Naive thymus-derived CD4-positive, alpha-beta T cell (primary cell): ENCODE measurements at regions not wholly inside any gene's neighbourhood (a gene's known extent, or its start where the extent isn't known, plus 50 kb on each side); places are given as distances from the start of the nearest gene placed in this dataset.

ENCODE experiments used
- ATAC-seq: fragments of 150-1000 bp; cut with Tn5 transposase; 2 replicates; pipeline ENCODE4 v1.10.0; 2021; ENCODE audit warnings: mild to moderate bottlenecking, moderate library complexity
- CTCF ChIA-PET: fragments of 350-600 bp; sonication (Branson Sonifier 250); formaldehyde crosslinking; loops from one replicate; lab custom pipeline; 2021; ENCODE audit warnings: antibody characterized with exemption; lab: Charles Lee
- POLR2A ChIA-PET: fragments of 350-600 bp; sonication (Branson Sonifier 250); formaldehyde crosslinking; loops from one replicate; lab custom pipeline; 2021; ENCODE audit warnings: antibody characterized with exemption, inconsistent platforms; lab: Charles Lee
- DNase-seq, 9 donors: peaks; one replicate each; pipeline versions ENCODE4 v3.0.0 to v3.0.0-alpha.2; 2020 to 2022; ENCODE audit warnings: mixed read lengths in 1 of 9
- H3K27ac ChIP-seq: one replicate; pipeline ENCODE4 v1.7.0; 2013; ENCODE audit warnings: mild to moderate bottlenecking, low read depth, low read length, moderate library complexity
- H3K27me3 ChIP-seq, 2 donors: one replicate each; pipeline ENCODE4 v1.7.0; 2013; ENCODE audit warnings: low read length in 2 of 2, mild to moderate bottlenecking in 2 of 2, moderate library complexity in 2 of 2; ENCODE audit not compliant: control insufficient read depth in 2 of 2, insufficient read depth in 2 of 2
- H3K36me3 ChIP-seq, 3 experiments: 1 replicate in 2 of 3; 2 replicates in 1 of 3; pipeline ENCODE4 v1.7.0; 2013; ENCODE audit warnings: low read length in 3 of 3, mild to moderate bottlenecking in 3 of 3, moderate library complexity in 1 of 3; ENCODE audit not compliant: insufficient read depth in 3 of 3, control insufficient read depth in 2 of 3
- H3K4me1 ChIP-seq, 2 donors: one replicate each; pipeline ENCODE4 v1.7.0; 2013; ENCODE audit warnings: low read length in 2 of 2, mild to moderate bottlenecking in 2 of 2, moderate library complexity in 1 of 2; ENCODE audit not compliant: control insufficient read depth in 2 of 2, insufficient read depth in 2 of 2
- H3K4me3 ChIP-seq: 2 replicates; pipeline ENCODE4 v1.7.0; 2013; ENCODE audit warnings: mild to moderate bottlenecking, low read length
- H3K9me3 ChIP-seq, 3 experiments: 1 replicate in 2 of 3; 2 replicates in 1 of 3; pipeline ENCODE4 v1.7.0; 2013; ENCODE audit warnings: low read length in 3 of 3; ENCODE audit not compliant: control insufficient read depth in 2 of 3
- H3K27ac Mint-ChIP-seq, 9 donors: one replicate each; pipeline ENCODE4 v1.8.0; 2020 to 2022; ENCODE audit warnings: mixed read lengths in 9 of 9, mild to moderate bottlenecking in 8 of 9, moderate library complexity in 5 of 9, inconsistent platforms in 2 of 9
- H3K27me3 Mint-ChIP-seq, 5 donors: one replicate each; pipeline ENCODE4 v1.8.0; 2021 to 2022; ENCODE audit warnings: mixed read lengths in 5 of 5, mild to moderate bottlenecking in 1 of 5
- H3K36me3 Mint-ChIP-seq, 5 donors: one replicate each; pipeline ENCODE4 v1.8.0; 2020 to 2022; ENCODE audit warnings: mixed read lengths in 5 of 5, mild to moderate bottlenecking in 3 of 5, inconsistent platforms in 1 of 5
- H3K4me1 Mint-ChIP-seq, 7 donors: one replicate each; pipeline ENCODE4 v1.8.0; 2020 to 2022; ENCODE audit warnings: mixed read lengths in 7 of 7, mild to moderate bottlenecking in 3 of 7, inconsistent platforms in 1 of 7
- H3K4me3 Mint-ChIP-seq, 10 donors: one replicate each; pipeline ENCODE4 v1.8.0; 2020 to 2022; ENCODE audit warnings: mild to moderate bottlenecking in 10 of 10, mixed read lengths in 10 of 10, moderate library complexity in 6 of 10, inconsistent platforms in 2 of 10
- H3K9me3 Mint-ChIP-seq, 11 donors: one replicate each; pipeline ENCODE4 v1.8.0; 2020 to 2022; ENCODE audit warnings: mixed read lengths in 11 of 11, mild to moderate bottlenecking in 4 of 11, inconsistent platforms in 1 of 11, moderate library complexity in 1 of 11
- intact Hi-C, 2 donors: fragments of 100-400 bp; cut with micrococcal nuclease; formaldehyde crosslinking; loops; one replicate each; pipeline ENCODE4 v1.15.1; 2023

GRCh38 chr12:68505970-68506369 is 104.7 kb upstream of the RAP1B start:
- Mint-ChIP-seq H3K4me1 (peaks cover 0 to 9% (median 0%) of the 10 kb centered on the region in 7 donors), H3K4me3 (no peak overlapping the region), H3K36me3 (peaks cover 0 to 3% (median 0%) of the 10 kb centered on the region in 5 donors), H3K9me3 (peaks cover 0 to 7% (median 0%) of the 10 kb centered on the region in 11 donors), H3K27me3 (no peaks in the 10 kb centered on the region), H3K27ac (no peak overlapping the region)
- CTCF ChIA-PET = no interaction called here
- ATAC-seq (no peak), DNase-seq (no peak)
- Histone ChIP-seq H3K36me3 (no peaks in the 10 kb centered on the region), H3K4me1 (no peaks in the 10 kb centered on the region), H3K27ac (no peak overlapping the region), H3K4me3 (no peak overlapping the region), H3K9me3 (no peaks in the 10 kb centered on the region), H3K27me3 (no peaks in the 10 kb centered on the region)
- POLR2A ChIA-PET = no interaction called here
- intact Hi-C loops = no loop called here

- Histone ChIP-seq H3K36me3 (no peaks in the 10 kb centered on the region), H3K27ac (no peak overlapping the region), H3K4me1 (no peaks in the 10 kb centered on the region), H3K9me3 (no peaks in the 10 kb centered on the region), H3K27me3 (no peaks in the 10 kb centered on the region), H3K4me3 (no peak overlapping the region)
- peaks cover 0 to 3% (median 0%) of the 10 kb centered on the region in 5 donors for H3K36me3 Mint-ChIP-seq
- no peak overlapping the region for H3K27ac Mint-ChIP-seq
- H3K27me3 Mint-ChIP-seq = no peaks in the 10 kb centered on the region
- ChIA-PET CTCF (no interaction called here), POLR2A (no interaction called here)
- intact Hi-C loops = no loop called here
- peaks cover 0 to 9% (median 0%) of the 10 kb centered on the region in 7 donors for H3K4me1 Mint-ChIP-seq
- no peak overlapping the region for H3K4me3 Mint-ChIP-seq
- H3K9me3 Mint-ChIP-seq = peaks cover 0 to 7% (median 0%) of the 10 kb centered on the region in 11 donors
- ATAC-seq (no peak), DNase-seq (no peak)
Observed at GRCh38 chr12:68506619-68507018, 104.1 kb upstream of the RAP1B start.

GRCh38 chr12:68507657-68508056 is 103.0 kb upstream of the RAP1B start:
- Histone ChIP-seq H3K27me3 (no peaks in the 10 kb centered on the region), H3K27ac (no peak overlapping the region), H3K9me3 (no peaks in the 10 kb centered on the region), H3K36me3 (no peaks in the 10 kb centered on the region), H3K4me1 (no peaks in the 10 kb centered on the region), H3K4me3 (no peak overlapping the region)
- Mint-ChIP-seq H3K36me3 (peaks cover 0 to 3% (median 0%) of the 10 kb centered on the region in 5 donors), H3K9me3 (peaks cover 0 to 9% (median 0%) of the 10 kb centered on the region in 11 donors), H3K4me1 (peaks cover 0 to 9% (median 0%) of the 10 kb centered on the region in 7 donors), H3K27ac (no peak overlapping the region), H3K4me3 (no peak overlapping the region), H3K27me3 (no peaks in the 10 kb centered on the region)
- DNase-seq (no peak), ATAC-seq (no peak)
- intact Hi-C loops = no loop called here
- CTCF ChIA-PET = interaction anchor here (0.7 kb wide), 1 partner anchor 458 kb away, joined by 3 read pairs; no protein-coding TSS in a partner anchor
- POLR2A ChIA-PET = no interaction called here

- H3K27ac ChIP-seq = no peak overlapping the region
- ATAC-seq (no peak), DNase-seq (no peak)
- ChIA-PET POLR2A (interaction anchor here (0.5 kb wide), 1 partner anchor 46 kb away, joined by 3 read pairs; no protein-coding TSS in a partner anchor), CTCF (no interaction called here)
- Mint-ChIP-seq H3K4me3 (no peak overlapping the region), H3K27ac (no peak overlapping the region), H3K9me3 (peaks cover 0 to 11% (median 0%) of the 10 kb centered on the region in 11 donors), H3K4me1 (peaks cover 0 to 9% (median 0%) of the 10 kb centered on the region in 7 donors), H3K36me3 (peaks cover 0 to 3% (median 0%) of the 10 kb centered on the region in 5 donors), H3K27me3 (no peaks in the 10 kb centered on the region)
- no peaks in the 10 kb centered on the region for H3K27me3 ChIP-seq
- H3K4me3 ChIP-seq = no peak overlapping the region
- no peaks in the 10 kb centered on the region for H3K4me1 ChIP-seq
- no peaks in the 10 kb centered on the region for H3K9me3 ChIP-seq
- H3K36me3 ChIP-seq = no peaks in the 10 kb centered on the region
- intact Hi-C loops = no loop called here
Observed at GRCh38 chr12:68508576-68508975, 102.1 kb upstream of the RAP1B start.

- Histone ChIP-seq H3K27ac (no peak overlapping the region), H3K4me1 (no peaks in the 10 kb centered on the region), H3K27me3 (no peaks in the 10 kb centered on the region), H3K9me3 (no peaks in the 10 kb centered on the region), H3K36me3 (no peaks in the 10 kb centered on the region), H3K4me3 (no peak overlapping the region)
- Mint-ChIP-seq H3K4me3 (no peak overlapping the region), H3K9me3 (peaks cover 0 to 10% (median 0%) of the 10 kb centered on the region in 11 donors), H3K27ac (peak overlapping the region in 1 of 9 donors; percentile 4), H3K27me3 (no peaks in the 10 kb centered on the region), H3K4me1 (peaks cover 0 to 9% (median 0%) of the 10 kb centered on the region in 7 donors), H3K36me3 (peaks cover 0 to 3% (median 0%) of the 10 kb centered on the region in 5 donors)
- POLR2A ChIA-PET = interaction anchor here (1.4 kb wide), 1 partner anchor 84 kb away, joined by 3 read pairs; no protein-coding TSS in a partner anchor
- intact Hi-C loops = no loop called here
- no peak for DNase-seq
- ATAC-seq = no peak
- CTCF ChIA-PET = interaction anchor here (1.1 kb wide), 1 partner anchor 286 kb away, joined by 5 read pairs; no protein-coding TSS in a partner anchor
Observed at GRCh38 chr12:68509242-68509641, 101.5 kb upstream of the RAP1B start.

GRCh38 chr12:68510397-68510796 is 100.3 kb upstream of the RAP1B start:
- Histone ChIP-seq H3K4me3 (no peak overlapping the region), H3K4me1 (no peaks in the 10 kb centered on the region), H3K27ac (no peak overlapping the region), H3K9me3 (no peaks in the 10 kb centered on the region), H3K36me3 (no peaks in the 10 kb centered on the region), H3K27me3 (no peaks in the 10 kb centered on the region)
- ChIA-PET CTCF (interaction anchor here (1.1 to 1.7 kb wide), 2 partner anchors 12 to 287 kb away, joined by 5 read pairs; no protein-coding TSS in a partner anchor), POLR2A (interaction anchor here (0.8 to 1.7 kb wide), 5 partner anchors 28 to 177 kb away, joined by 3 to 5 read pairs (median 3); partner anchors contain the start of genes NUP107 and RAP1B)
- intact Hi-C loops = no loop called here
- peaks cover 0 to 12% (median 0%) of the 10 kb centered on the region in 7 donors for H3K4me1 Mint-ChIP-seq
- peaks cover 0 to 8% (median 0%) of the 10 kb centered on the region in 11 donors for H3K9me3 Mint-ChIP-seq
- DNase-seq = no peak
- no peak for ATAC-seq
- peaks cover 0 to 3% (median 0%) of the 10 kb centered on the region in 5 donors for H3K36me3 Mint-ChIP-seq
- no peaks in the 10 kb centered on the region for H3K27me3 Mint-ChIP-seq
- H3K4me3 Mint-ChIP-seq = no peak overlapping the region
- no peak overlapping the region for H3K27ac Mint-ChIP-seq
